Activated naive CD4-positive, alpha-beta T cell (primary cell): ENCODE measurements at regions not wholly inside any gene's neighbourhood (a gene's known extent, or its start where the extent isn't known, plus 50 kb on each side); places are given as distances from the start of the nearest gene placed in this dataset.

Experiments
- DNase-seq, 4 experiments: peaks; one replicate each; lab custom pipeline; 2025; lab: John Stamatoyannopoulos, UW

DNA sequence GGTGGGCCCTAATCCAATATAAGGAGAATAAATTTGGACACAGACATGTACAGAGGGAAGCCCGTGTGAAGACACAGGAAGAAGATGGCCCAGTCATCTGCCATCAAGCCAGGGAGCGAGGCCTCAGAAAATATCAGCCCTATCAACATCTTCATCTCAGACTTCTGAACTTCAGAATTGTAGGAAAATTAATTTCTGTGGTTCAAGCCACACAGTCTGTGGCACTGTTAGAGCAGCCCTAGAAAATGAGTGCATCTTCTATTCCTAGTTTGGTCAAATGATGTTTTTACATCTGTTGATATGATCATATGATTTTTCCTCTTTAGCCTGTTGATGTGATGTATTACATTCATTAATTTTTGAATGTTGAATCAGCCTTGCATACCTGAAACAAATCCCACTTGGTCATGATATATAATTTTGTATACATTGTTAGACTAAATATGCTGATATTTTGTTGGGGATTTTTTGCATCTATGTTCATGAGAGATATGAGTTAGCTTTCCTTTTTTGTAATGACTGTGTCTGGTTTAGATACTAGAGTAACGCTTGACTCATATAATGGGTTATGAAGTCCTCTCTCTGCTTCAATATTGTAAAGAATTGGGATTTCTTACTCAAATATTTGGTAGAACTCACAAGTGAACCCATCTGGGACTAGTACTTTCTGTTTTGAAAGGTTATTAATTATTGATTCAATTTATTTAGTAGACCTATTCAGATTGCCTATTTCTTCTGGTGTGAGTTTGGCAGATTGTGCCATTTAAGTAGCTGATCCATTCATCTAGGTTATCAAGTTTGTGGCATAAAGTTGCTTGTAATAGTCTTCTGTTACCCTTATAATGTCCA lies 451.4 kb downstream of the EIPR1 start:
- DNase-seq = no peak

GRCh38 chr2:2922156-2922555 lies 455.5 kb downstream of the EIPR1 start:
- DNase-seq = no peak

DNA sequence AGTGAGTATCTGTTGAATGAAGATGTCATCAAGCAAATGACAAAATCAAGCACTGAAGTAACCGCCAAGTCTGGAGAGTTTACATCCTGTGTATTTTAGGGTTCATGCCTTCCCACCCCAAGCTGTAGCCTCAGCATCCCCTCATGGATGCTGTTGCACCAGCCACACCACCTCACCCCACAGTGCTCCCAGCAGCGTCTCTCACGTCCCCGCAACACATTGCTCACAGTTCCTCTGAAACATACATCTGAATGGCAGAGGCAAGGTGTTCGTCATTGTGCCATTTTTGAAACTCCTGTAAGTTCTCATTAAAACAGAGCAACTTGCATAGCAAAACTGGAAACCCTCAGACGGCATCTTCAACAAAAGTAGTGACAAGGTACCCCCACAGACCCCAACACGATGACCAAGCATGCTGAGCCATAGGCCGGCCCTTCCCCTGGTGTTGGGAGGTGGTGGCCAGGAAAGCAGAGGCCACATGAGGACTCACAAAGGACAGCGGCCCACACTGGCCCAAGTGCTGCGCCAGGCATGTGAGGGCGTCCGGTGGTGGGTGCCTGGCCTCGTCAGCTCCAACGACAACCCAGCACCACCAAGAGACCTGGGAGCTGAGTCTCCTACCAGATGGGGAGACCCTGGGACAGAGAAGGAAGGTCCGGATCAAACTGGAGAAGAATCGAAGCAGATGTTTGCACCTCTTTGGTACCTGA lies 456.5 kb downstream of the EIPR1 start:
- no peak for DNase-seq

DNA sequence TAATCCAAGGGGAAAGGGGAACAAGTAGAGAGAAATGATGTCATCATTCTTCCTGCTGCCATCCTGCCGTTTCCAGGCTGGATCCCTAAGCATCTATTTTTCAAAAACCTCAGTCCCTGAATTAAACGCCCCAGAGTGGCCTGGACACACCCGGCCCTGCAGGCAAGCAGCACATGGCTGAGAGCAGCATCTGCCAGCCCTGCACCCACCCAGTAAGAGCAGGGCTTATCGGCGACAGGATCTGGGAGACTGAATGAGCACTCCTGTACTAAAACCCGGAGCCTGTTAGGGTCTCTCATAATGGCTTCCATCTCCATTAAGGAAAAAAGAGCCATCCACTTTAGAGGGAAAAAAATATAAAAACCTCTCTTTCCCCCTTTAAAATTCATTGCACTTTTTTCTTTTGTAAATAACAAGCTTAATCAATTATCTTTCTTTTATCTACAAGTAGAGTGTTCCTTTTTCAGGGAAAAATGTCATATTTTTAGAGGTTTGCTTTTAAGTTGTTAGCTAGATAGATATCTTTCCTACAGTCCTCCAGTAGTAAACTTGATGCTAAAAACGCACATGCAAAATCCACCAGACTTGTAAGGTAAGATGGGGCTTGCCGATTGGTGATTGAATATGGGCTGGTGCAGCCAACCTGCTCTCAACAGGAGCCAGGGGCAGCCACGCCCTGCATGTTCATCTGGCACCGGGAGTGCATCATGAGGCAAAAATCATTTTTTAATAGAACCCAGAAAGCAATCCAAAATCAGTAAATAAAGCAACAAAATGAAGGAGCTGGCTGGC lies 457.8 kb downstream of the EIPR1 start:
- DNase-seq = no peak

DNA sequence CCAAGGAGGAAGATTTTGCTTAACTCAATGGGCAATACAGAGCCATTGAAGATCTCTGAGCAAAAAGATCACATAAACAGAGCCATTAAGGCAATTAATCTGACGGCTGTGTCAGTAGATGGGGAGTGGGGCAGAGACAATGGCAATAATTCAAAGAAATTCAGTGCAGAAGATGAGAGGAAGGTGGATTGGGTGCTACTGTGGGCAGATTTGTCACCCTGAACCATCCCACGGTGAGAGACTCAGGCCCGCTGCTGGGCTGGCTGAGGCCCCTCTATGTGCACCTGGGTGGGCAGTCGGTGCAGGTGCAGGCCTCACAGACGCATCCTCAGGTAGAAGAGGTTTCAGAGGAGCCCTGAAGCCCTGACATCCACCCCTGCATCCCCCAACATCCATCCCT lies 458.6 kb downstream of the EIPR1 start:
- no peak for DNase-seq

GRCh38 chr2:2916621-2917020 lies 461.0 kb downstream of the EIPR1 start:
- no peak for DNase-seq

- no peak for DNase-seq
Measured at GRCh38 chr2:2914252-2914651, 463.4 kb downstream of the EIPR1 start.

GRCh38 chr2:2913601-2914120 lies 464.0 kb downstream of the EIPR1 start:
- no peak for DNase-seq

DNA sequence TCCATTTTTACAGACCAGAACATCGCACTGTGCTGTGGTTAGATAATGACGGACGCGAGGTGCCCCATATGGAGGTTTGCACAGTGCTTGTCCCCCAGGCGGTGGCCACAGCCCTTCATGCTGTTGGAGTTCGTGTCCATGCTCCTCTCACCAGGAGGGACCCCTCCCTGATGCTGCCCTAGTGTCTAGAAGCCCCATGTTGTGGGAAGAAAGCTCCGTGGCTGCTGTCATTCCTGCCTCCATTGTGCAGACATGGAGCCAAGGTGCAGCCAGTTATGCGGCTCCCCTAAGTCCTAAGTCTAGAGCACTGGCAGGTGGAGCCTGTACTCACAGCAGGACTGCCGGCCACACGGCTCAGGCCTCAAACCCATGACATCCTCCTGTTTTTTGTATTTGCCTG lies 464.9 kb downstream of the EIPR1 start:
- no peak for DNase-seq

DNA sequence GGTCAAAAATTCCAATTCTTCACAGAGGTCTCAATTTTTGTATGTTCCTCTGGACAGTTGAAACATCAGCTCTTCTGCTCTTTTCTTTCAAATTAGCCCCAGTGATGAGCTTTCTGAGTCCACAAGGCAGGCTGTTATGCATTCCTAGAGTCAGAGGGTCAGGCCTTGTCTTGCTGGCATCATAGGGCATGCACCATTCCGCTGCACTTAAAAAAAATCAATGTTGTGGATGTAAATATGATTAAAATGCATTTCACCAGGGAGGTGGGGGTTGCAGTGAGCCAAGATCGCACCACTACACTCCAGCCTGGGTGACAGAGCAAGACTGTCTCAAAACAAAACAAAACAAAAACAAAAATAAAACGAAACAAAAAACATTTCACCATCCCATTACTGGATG lies 465.3 kb downstream of the EIPR1 start:
- DNase-seq = no peak

DNA sequence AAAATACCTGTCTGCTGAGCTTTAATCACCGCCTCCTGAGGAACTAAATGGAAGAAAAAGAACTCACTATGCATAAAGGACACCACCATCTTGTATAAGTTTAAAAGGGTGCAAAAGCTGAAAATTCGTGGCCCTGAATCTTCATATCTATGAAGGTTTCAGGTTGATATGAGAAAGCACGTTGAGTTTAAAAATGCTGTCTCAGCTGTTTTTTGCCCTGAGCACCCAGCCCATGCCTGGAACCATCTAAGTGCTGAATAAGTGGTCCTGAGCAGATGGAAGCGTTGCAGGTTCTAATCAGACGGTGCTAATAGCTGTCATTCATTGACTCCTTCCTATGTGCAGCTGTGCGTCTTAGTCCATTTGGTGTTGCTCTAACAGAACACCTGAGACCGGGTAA lies 467.4 kb downstream of the EIPR1 start:
- DNase-seq = no peak

GRCh38 chr2:2909086-2910035 lies 468.3 kb downstream of the EIPR1 start:
- no peak for DNase-seq

DNA sequence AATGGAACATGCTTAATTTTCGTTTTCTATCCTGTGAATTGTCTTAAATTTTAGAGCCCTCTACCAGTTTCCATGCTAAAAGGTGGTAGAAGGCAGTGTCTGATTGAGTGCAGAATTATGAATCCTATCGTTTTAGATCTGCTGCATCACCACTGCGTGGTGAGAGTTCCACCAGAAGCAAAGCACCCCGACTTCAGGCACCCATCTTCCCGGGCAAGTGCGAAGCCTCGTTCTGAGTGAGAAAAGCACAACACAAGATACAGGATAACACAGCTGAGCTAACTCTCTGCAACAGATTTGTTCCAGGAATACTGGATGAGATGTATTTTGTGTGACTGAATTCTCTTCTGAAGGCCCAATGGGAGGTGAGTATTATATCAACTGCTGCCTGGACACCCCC lies 471.5 kb downstream of the EIPR1 start:
- no peak for DNase-seq

DNA sequence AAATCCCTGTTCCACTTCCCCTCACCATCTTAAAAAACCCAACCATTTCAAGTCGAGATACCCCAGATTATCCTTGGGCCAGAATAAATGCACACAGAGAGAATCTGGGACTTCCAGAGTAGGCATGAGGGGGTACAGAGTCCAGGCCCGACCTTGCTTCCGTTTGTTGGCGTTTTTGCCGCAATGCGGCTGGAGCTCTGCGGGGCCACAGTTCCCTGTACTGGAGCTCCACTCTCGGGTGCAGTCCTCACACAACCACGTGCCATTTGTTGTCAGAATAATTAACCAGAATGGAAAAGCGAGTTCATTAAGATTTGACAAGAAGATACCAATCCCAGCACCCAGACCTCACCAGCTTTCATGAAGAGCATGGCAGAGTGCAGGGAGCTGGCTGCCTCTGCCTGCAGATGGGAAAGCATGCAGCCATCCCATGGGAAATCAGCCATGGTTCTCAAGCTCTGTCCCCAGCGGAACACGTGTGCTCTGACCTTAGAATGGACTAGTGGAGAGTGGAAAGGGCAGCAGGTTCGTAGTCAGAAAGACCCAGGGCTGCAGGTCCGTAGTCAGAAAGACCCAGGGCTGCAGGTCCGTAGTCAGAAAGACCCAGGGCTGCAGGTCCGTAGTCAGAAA lies 472.8 kb downstream of the EIPR1 start:
- DNase-seq = no peak

GRCh38 chr2:2902547-2903281 lies 474.9 kb downstream of the EIPR1 start:
- DNase-seq = no peak

DNA sequence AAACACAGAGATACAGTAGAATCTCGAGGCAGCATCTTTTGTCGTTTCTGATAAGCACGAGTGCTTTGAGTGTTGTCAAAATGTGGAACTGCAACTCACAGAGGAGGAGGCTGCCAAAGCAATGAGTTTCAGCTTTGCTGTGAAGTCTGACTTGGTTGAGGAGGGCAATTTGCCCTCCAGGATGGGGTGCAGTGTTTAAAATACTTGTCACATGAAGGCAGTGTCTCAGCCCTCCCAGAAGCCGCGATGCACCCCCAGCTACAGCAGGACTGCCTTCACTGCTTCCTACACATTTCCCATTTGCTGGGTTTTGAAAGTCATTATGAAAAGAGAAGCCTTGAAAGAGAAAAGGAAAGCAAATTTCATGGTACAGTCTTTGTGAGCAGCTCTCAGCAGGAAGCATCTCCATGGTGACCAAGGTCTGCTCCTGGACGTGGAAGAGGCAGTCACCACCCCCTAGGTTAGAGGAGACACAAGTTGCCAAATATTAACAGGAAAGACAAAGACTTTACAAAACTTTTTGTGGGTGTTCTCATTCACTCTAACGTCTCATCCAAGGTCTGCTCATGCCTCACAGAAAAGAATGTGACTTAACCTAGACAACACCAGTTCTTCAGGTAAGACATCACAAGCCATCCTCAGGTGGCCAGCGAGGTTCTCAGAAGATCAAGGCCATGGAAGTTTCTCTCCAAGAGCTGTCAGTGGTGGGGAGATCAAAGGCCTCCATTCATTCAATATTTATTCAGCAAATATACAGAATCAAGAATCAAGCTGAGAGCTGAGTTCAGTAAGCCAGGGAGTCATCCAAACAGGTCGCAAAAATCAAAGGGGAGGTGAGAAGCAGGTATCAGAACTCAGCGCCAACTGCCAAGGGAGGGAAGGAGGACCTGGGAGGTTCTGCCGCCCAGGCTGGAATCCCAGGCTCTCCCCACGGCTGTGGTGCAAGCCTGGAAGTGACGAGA lies 476.0 kb downstream of the EIPR1 start:
- no peak for DNase-seq

DNA sequence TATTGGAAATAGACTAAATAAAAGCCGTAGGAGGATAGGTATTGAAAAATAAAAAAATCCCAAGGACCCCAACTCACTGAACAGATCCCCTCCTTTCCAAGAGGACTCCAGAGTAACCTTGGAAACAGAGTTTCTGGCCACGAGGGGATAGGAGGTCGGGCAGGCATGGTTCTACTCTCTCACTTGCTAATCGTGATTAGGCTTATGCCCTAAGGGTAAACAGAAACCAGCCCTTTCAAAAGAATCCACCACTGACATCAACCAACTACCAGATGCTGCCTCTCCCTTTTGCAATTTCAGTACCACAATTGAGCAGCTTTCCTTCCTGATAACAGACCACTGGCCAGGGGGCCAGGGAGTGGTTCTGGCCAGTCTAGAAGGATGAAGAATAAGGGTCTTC lies 477.8 kb downstream of the EIPR1 start:
- no peak for DNase-seq

DNA sequence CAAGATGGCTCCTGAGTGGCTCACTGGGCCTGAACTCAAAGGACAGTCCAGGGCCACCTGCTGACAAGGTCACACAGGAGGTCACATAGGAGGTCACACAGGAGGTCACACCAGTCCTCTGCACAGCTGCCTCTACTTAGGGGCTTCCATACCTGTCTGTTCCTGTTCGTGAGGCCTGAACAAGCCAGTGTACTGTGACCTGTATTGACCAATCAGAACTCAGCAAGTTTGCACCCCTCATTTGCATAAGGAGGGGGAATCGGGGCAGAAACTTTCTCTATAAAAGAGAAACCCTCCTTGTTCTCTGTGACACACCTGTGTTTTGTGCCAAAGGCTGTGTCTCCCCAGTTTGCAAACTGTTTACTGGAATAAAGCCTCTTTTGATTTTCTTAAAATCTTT lies 478.9 kb downstream of the EIPR1 start:
- DNase-seq = no peak

GRCh38 chr2:2896643-2897042 lies 481.0 kb downstream of the EIPR1 start:
- no peak for DNase-seq
